Suprapubic skin (tissue), 4 donors: ENCODE measurements at regions not wholly inside any gene's neighbourhood (a gene's known extent, or its start where the extent isn't known, plus 50 kb on each side); places are given as distances from the start of the nearest gene placed in this dataset.

Experiments
- DNase-seq, 2 donors: peaks; one replicate each; pipeline ENCODE4 v3.0.0-alpha.2; 2019; ENCODE audit warnings: low spot score in 2 of 2
- H3K27ac ChIP-seq: fragments of 200-600 bp; sonication (generic); one replicate; pipeline ENCODE4 v1.5.1; 2019
- H3K27me3 ChIP-seq: fragments of 200-600 bp; sonication (generic); one replicate; pipeline ENCODE4 v1.5.1; 2019
- H3K36me3 ChIP-seq: fragments of 200-600 bp; sonication (generic); one replicate; pipeline ENCODE4 v1.5.1; 2019
- H3K4me1 ChIP-seq: fragments of 200-600 bp; sonication (generic); one replicate; pipeline ENCODE4 v1.5.1; 2019
- H3K4me3 ChIP-seq: fragments of 200-600 bp; sonication (generic); one replicate; pipeline ENCODE4 v1.5.1; 2019; ENCODE audit warnings: mild to moderate bottlenecking
- H3K9me3 ChIP-seq: fragments of 200-600 bp; sonication (generic); one replicate; pipeline ENCODE4 v1.5.1; 2019
- EP300 ChIP-seq: sonication (generic); formaldehyde crosslinking; IDR thresholded peaks from one replicate; pipeline ENCODE4 v1.6.1; 2017; ENCODE audit warnings: antibody characterized with exemption
- POLR2A ChIP-seq, 2 donors: fragments of 450-650 bp; IDR thresholded peaks; one replicate each; pipeline ENCODE4 v1.6.1; 2017; ENCODE audit warnings: antibody characterized with exemption in 2 of 2, mild to moderate bottlenecking in 2 of 2, moderate library complexity in 2 of 2
- POLR2AphosphoS5 ChIP-seq, 3 donors: sonication (generic); formaldehyde crosslinking; IDR thresholded peaks; one replicate each; pipeline ENCODE4 v1.6.1; 2017; ENCODE audit warnings: antibody characterized with exemption in 3 of 3
- WGBS: methylation state at CpG from one replicate; pipeline ENCODE4 v1.1.5; 2018; 5-methylcytosine and 5-hydroxymethylcytosine counted together
- TF ChIP-seq, protein P1 (sequence below), 2 donors: fragments of 200-600 bp in 1 of 2; fragments of 450-650 bp in 1 of 2; sonication (generic) in 1 of 2; IDR thresholded peaks; one replicate each; pipeline ENCODE4 v1.5.1; 2016 to 2019; ENCODE audit warnings: antibody characterized with exemption in 2 of 2, mild to moderate bottlenecking in 1 of 2, moderate library complexity in 1 of 2

DNA sequence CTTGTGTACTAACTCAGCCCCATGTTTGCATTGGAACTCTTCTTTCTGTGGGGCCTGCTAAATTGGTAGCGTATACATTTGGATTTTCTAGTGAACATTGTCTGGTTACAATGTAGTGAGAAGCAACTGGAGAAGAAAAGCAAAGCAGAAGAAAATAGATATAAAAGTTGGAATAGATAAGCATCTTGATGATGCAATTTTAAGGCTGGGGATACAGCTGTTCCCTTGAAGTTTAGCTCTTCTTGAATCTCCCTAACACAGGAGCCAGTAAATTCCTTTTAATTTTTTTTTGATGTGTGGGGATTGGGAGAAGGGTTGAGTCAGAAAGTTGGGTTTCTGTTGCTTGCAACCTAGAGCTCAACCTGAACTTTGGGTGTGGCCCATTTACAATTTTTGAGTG, 308.1 kb downstream of the STIM2 start:
- no peaks in the 10 kb centered on the region for H3K4me1 ChIP-seq
- no peak overlapping the region for H3K27ac ChIP-seq
- H3K36me3 ChIP-seq, result no peaks in the 10 kb centered on the region
- H3K9me3 ChIP-seq, result peaks cover 4% of the 10 kb centered on the region
- no peak for TF ChIP-seq POLR2AphosphoS5 (IDR thresholded peaks at IDR 0.05)
- TF ChIP-seq EP300, result no peak
- no peak for TF ChIP-seq POLR2A (IDR thresholded peaks at IDR 0.05)
- TF ChIP-seq, protein P1, sequence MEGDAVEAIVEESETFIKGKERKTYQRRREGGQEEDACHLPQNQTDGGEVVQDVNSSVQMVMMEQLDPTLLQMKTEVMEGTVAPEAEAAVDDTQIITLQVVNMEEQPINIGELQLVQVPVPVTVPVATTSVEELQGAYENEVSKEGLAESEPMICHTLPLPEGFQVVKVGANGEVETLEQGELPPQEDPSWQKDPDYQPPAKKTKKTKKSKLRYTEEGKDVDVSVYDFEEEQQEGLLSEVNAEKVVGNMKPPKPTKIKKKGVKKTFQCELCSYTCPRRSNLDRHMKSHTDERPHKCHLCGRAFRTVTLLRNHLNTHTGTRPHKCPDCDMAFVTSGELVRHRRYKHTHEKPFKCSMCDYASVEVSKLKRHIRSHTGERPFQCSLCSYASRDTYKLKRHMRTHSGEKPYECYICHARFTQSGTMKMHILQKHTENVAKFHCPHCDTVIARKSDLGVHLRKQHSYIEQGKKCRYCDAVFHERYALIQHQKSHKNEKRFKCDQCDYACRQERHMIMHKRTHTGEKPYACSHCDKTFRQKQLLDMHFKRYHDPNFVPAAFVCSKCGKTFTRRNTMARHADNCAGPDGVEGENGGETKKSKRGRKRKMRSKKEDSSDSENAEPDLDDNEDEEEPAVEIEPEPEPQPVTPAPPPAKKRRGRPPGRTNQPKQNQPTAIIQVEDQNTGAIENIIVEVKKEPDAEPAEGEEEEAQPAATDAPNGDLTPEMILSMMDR (IDR thresholded peaks at IDR 0.05), result no peak
- no peak overlapping the region for H3K4me3 ChIP-seq
- no peaks in the 10 kb centered on the region for H3K27me3 ChIP-seq
- no peak for DNase-seq
- 100% methylated on average over 1 of the region's 1 CpG for WGBS

DNA sequence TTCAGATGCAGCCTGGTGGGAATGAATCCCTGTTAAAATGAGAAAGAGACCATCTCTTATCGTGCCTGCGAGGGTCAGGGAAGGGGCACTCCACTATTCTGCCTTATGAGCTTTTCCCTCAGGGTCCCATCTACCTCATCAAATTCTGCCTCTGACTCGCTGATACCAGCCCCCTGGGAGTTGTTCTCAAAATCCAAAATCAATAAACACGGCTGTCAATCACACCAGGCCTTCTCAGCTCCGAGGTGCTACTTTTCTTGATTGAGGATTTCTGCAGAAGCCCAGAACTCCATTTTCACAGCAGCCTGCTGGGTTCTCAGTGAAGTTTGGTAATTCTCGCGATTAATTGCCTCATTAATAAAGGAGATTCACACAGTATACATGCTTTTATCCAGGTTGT, 312.6 kb downstream of the STIM2 start:
- Histone ChIP-seq H3K36me3 (no peaks in the 10 kb centered on the region), H3K4me3 (no peak overlapping the region), H3K27me3 (no peaks in the 10 kb centered on the region), H3K27ac (no peak overlapping the region), H3K4me1 (no peaks in the 10 kb centered on the region), H3K9me3 (peaks cover 4% of the 10 kb centered on the region)
- no peak for DNase-seq
- TF ChIP-seq POLR2AphosphoS5 (IDR thresholded peaks at IDR 0.05), result no peak
- no peak for TF ChIP-seq EP300
- TF ChIP-seq, protein P1 (IDR thresholded peaks at IDR 0.05), result no peak
- TF ChIP-seq POLR2A (IDR thresholded peaks at IDR 0.05), result no peak
- 79% methylated on average over 7 of the region's 7 CpGs for WGBS

DNA sequence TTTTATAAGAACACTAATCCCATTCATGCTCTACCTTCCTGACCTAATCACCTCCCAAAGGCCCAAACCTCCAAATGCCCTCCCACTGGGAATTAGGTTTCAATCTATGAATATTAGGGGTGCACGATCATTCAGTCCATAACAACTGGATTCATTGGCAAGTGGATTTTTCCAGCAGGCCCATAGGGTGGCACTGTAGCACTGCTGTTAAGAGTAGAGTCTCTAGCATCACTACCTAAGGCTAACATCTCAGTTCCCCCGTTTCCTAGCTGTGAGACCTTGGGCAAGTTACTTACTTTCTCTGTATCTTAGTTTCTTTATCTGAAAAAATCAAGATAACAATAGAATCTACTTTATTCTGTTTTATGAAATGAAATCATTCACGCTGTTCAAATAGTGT, 315.8 kb downstream of the STIM2 start:
- WGBS, result 38% methylated on average over 3 of the region's 3 CpGs
- H3K27me3 ChIP-seq, result no peaks in the 10 kb centered on the region
- no peak overlapping the region for H3K27ac ChIP-seq
- TF ChIP-seq EP300, result no peak
- no peak for TF ChIP-seq POLR2AphosphoS5 (IDR thresholded peaks at IDR 0.05)
- TF ChIP-seq, protein P1 (IDR thresholded peaks at IDR 0.05), result no peak
- no peak for TF ChIP-seq POLR2A (IDR thresholded peaks at IDR 0.05)
- no peak overlapping the region for H3K4me3 ChIP-seq
- no peaks in the 10 kb centered on the region for H3K4me1 ChIP-seq
- DNase-seq, result no peak
- no peaks in the 10 kb centered on the region for H3K36me3 ChIP-seq
- no peaks in the 10 kb centered on the region for H3K9me3 ChIP-seq

DNA sequence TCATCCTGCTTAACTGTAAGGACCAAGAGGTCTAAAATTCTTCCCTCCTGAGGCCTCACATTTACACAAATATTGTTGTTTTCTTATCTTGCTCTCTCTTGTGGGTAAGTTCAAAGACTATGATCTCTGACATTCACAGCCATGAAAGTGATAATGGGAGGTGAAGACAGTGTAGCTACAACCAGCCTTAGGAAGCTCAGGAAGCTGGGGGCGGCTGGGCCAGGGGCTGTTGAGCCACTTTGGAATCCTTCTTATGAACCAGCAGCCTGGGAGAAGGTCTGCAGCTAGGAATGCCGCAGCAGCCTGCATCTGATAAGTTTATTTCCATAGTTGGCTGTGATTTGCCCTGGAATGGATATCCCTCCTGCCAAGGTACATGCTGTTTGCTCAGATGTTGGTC, 316.2 kb downstream of the STIM2 start:
- H3K4me1 ChIP-seq, result no peaks in the 10 kb centered on the region
- no peak overlapping the region for H3K4me3 ChIP-seq
- no peaks in the 10 kb centered on the region for H3K36me3 ChIP-seq
- H3K27ac ChIP-seq, result no peak overlapping the region
- H3K9me3 ChIP-seq, result no peaks in the 10 kb centered on the region
- no peaks in the 10 kb centered on the region for H3K27me3 ChIP-seq
- WGBS, result 60% methylated on average over 2 of the region's 2 CpGs
- DNase-seq, result no peak
- TF ChIP-seq EP300 (no peak), POLR2AphosphoS5 (IDR thresholded peaks at IDR 0.05) (no peak), POLR2A (IDR thresholded peaks at IDR 0.05) (no peak)
- TF ChIP-seq, protein P1 (IDR thresholded peaks at IDR 0.05), result no peak

DNA sequence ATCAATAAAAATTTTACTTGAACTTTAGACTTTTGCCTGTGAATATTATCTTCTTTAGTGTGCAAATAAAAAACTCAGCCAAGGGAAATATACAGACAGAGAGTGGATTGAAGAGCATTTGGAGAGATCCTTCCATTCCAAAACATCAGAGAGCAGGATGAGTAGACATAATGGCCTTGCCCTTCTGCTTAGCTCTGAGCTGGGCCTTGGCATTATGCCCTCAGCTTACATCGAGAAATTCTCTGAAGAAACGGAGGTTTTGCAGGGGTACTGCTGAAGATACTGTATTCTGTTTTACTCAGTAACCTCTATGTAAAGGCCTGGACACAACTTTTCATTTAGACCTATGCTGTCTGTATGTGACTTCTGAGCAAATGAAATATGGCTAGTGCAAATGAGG, 317.4 kb downstream of the STIM2 start:
- Histone ChIP-seq H3K9me3 (no peaks in the 10 kb centered on the region), H3K4me3 (no peak overlapping the region), H3K4me1 (no peaks in the 10 kb centered on the region), H3K27me3 (no peaks in the 10 kb centered on the region), H3K36me3 (no peaks in the 10 kb centered on the region), H3K27ac (no peak overlapping the region)
- WGBS, result 47% methylated on average over 2 of the region's 2 CpGs
- no peak for DNase-seq
- TF ChIP-seq POLR2A (IDR thresholded peaks at IDR 0.05) (no peak), EP300 (no peak)
- TF ChIP-seq, protein P1 (IDR thresholded peaks at IDR 0.05), result no peak
